NT2/D1 (cell line): ENCODE measurements at regions not wholly inside any gene's neighbourhood (a gene's known extent, or its start where the extent isn't known, plus 50 kb on each side); places are given as distances from the start of the nearest gene placed in this dataset.

Experiments
- SUZ12 ChIP-seq: IDR thresholded peaks from 2 replicates; pipeline ENCODE4 v1.6.1; 2011; ENCODE audit not compliant: insufficient read length, insufficient read depth; ENCODE audit errors: extremely low read depth
- YY1 ChIP-seq: IDR thresholded peaks from 2 replicates; pipeline ENCODE4 v1.6.1; 2011; ENCODE audit not compliant: insufficient read length, insufficient read depth
- ZNF274 ChIP-seq: IDR thresholded peaks from 2 replicates; pipeline ENCODE4 v1.6.1; 2011; ENCODE audit warnings: mild to moderate bottlenecking, low read depth, low read length

DNA sequence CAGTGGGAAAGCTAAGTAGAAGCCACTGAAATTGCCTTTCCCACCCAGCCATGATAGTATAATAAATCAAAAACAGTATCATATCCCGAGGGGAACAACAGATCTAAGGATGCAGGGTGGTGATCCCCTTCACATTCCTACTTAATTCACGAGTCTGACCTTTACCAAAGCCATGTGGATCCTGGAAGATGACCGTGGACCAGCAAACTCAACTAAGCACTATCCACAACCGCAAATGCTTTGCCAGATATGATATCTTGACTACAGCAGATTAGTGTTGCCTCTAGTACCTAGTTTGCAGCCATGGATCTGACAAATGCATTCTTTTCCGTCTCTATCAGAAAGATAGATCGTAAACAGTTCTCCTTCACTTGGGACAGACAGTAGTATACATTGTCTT is 67.3 kb upstream of the IL6 start:
- TF ChIP-seq ZNF274, result no peak
- TF ChIP-seq YY1, result no peak
- no peak for TF ChIP-seq SUZ12
